MM.1S (cell line): ENCODE measurements at regions not wholly inside any gene's neighbourhood (a gene's known extent, or its start where the extent isn't known, plus 50 kb on each side); places are given as distances from the start of the nearest gene placed in this dataset.

Source experiments
- DNase-seq: peaks from one replicate; pipeline ENCODE4 v3.0.0-alpha.2; 2015
- H2AFZ ChIP-seq: fragments of 300-600 bp; sonication (generic); 2 replicates; pipeline ENCODE4 v1.6.0; 2016; ENCODE audit warnings: antibody characterized with exemption, low read length
- H3F3A ChIP-seq: fragments of 300-600 bp; sonication (generic); 2 replicates; pipeline ENCODE4 v1.6.1; 2016; ENCODE audit warnings: mild to moderate bottlenecking, antibody characterized with exemption, low read length, moderate library complexity, mixed read lengths; ENCODE audit not compliant: insufficient read depth
- H3K27ac ChIP-seq: fragments of 300-600 bp; sonication (generic); 2 replicates; pipeline ENCODE4 v1.5.1; 2016; ENCODE audit warnings: mild to moderate bottlenecking, low read length
- H3K27me3 ChIP-seq: fragments of 300-600 bp; sonication (generic); replicated peaks from 2 replicates; pipeline ENCODE4 v1.6.0; 2016; ENCODE audit warnings: low read length; ENCODE audit not compliant: insufficient read depth
- H3K36me3 ChIP-seq: fragments of 300-600 bp; sonication (generic); replicated peaks from 2 replicates; pipeline ENCODE4 v1.6.1; 2016; ENCODE audit warnings: mild to moderate bottlenecking, low read length, mixed read lengths; ENCODE audit not compliant: insufficient read depth
- H3K4me1 ChIP-seq: fragments of 300-600 bp; sonication (generic); 2 replicates; pipeline ENCODE4 v1.6.1; 2016; ENCODE audit warnings: low read length, mixed read lengths
- H3K4me2 ChIP-seq: fragments of 300-600 bp; sonication (generic); 2 replicates; pipeline ENCODE4 v1.6.0; 2016; ENCODE audit warnings: low read depth, low read length
- H3K4me3 ChIP-seq: fragments of 300-600 bp; sonication (generic); 2 replicates; pipeline ENCODE4 v1.5.1; 2016; ENCODE audit warnings: low read length, mixed read lengths
- H3K79me2 ChIP-seq: fragments of 300-600 bp; sonication (generic); 2 replicates; pipeline ENCODE4 v1.6.1; 2016; ENCODE audit warnings: mixed run types, low read length, mixed read lengths
- H3K9ac ChIP-seq: fragments of 300-600 bp; sonication (generic); 2 replicates; pipeline ENCODE4 v1.6.1; 2016; ENCODE audit warnings: low read length, mixed read lengths
- H3K9me2 ChIP-seq: fragments of 300-600 bp; sonication (generic); replicated peaks from 2 replicates; pipeline ENCODE4 v1.6.1; 2016; ENCODE audit warnings: mild to moderate bottlenecking, low read length, mixed read lengths; ENCODE audit not compliant: insufficient read depth
- H3K9me3 ChIP-seq: fragments of 300-600 bp; sonication (generic); replicated peaks from 2 replicates; pipeline ENCODE4 v1.6.1; 2016; ENCODE audit warnings: mild to moderate bottlenecking, low read length, mixed read lengths; ENCODE audit not compliant: insufficient read depth
- H4K20me1 ChIP-seq: fragments of 300-600 bp; sonication (generic); 2 replicates; pipeline ENCODE4 v1.6.1; 2016; ENCODE audit warnings: mild to moderate bottlenecking, low read length, moderate library complexity, mixed read lengths; ENCODE audit not compliant: insufficient read depth
- CTCF ChIP-seq: fragments of 300-600 bp; sonication (generic); IDR thresholded peaks from 2 replicates; pipeline ENCODE4 v1.5.1; 2016; ENCODE audit warnings: antibody characterized with exemption, low read length, mixed read lengths
- EZH2 ChIP-seq: fragments of 300-600 bp; sonication (generic); optimal IDR thresholded peaks from 2 replicates; pipeline ENCODE3; 2017; ENCODE audit warnings: low read depth, mild to moderate bottlenecking, antibody characterized with exemption, low read length, mixed read lengths
- EZH2phosphoT487 ChIP-seq: fragments of 300-600 bp; sonication (generic); IDR thresholded peaks from 2 replicates; pipeline ENCODE4 v1.6.1; 2018; ENCODE audit warnings: antibody characterized with exemption, low read length

- no peak overlapping the region for H3K4me2 ChIP-seq
- TF ChIP-seq EZH2, result no peak
- no peak for TF ChIP-seq EZH2phosphoT487
- TF ChIP-seq CTCF, result no peak
- H3F3A ChIP-seq, result no peaks in the 10 kb centered on the region
- H3K4me3 ChIP-seq, result no peak overlapping the region
- H3K27me3 ChIP-seq, result no peaks in the 10 kb centered on the region
- no peaks in the 10 kb centered on the region for H4K20me1 ChIP-seq
- H3K9ac ChIP-seq, result no peak overlapping the region
- H3K79me2 ChIP-seq, result no peaks in the 10 kb centered on the region
- no peak overlapping the region for H3K27ac ChIP-seq
- H3K9me2 ChIP-seq, result no peaks in the 10 kb centered on the region
- H3K9me3 ChIP-seq, result no peaks in the 10 kb centered on the region; the same call in 1 of the 2 replicates
- H3K4me1 ChIP-seq, result no peaks in the 10 kb centered on the region
- H3K36me3 ChIP-seq, result no peaks in the 10 kb centered on the region
- no peak overlapping the region for H2AFZ ChIP-seq
- DNase-seq, result no peak
Measured at GRCh38 chr1:214920337-214920736, 162.2 kb upstream of the KCNK2 start.

GRCh38 chr1:214923278-214923915 is 159.1 kb upstream of the KCNK2 start:
- H3K27ac ChIP-seq, result peak overlapping the region; percentile 2; the same call in 1 of the 2 replicates
- 0 out of 2 replicates have a peak, but pooled peaks cover 11% of the 10 kb centered on the region for H3K4me1 ChIP-seq
- H3K4me2 ChIP-seq, result no peak overlapping the region
- H3K9me2 ChIP-seq, result no peaks in the 10 kb centered on the region
- no peak for TF ChIP-seq EZH2phosphoT487
- no peak for TF ChIP-seq EZH2
- TF ChIP-seq CTCF, result no peak
- no peaks in the 10 kb centered on the region for H3K79me2 ChIP-seq
- H3K27me3 ChIP-seq, result no peaks in the 10 kb centered on the region
- DNase-seq, result no peak
- H3K36me3 ChIP-seq, result no peaks in the 10 kb centered on the region
- H2AFZ ChIP-seq, result no peak overlapping the region
- H3K9ac ChIP-seq, result no peak overlapping the region
- no peaks in the 10 kb centered on the region for H4K20me1 ChIP-seq
- H3K9me3 ChIP-seq, result no peaks in the 10 kb centered on the region; the same call in 1 of the 2 replicates
- no peaks in the 10 kb centered on the region for H3F3A ChIP-seq
- H3K4me3 ChIP-seq, result no peak overlapping the region

GRCh38 chr1:214927796-214928195 is 154.7 kb upstream of the KCNK2 start:
- no peaks in the 10 kb centered on the region for H3K27me3 ChIP-seq
- H3F3A ChIP-seq, result no peaks in the 10 kb centered on the region
- no peak for TF ChIP-seq EZH2
- no peak for TF ChIP-seq CTCF
- no peak for TF ChIP-seq EZH2phosphoT487

More at GRCh38 chr1:214927796-214928195, 154.7 kb upstream of the KCNK2 start:
- Histone ChIP-seq H3K27ac (no peak overlapping the region), H3K4me2 (no peak overlapping the region), H3K9me2 (no peaks in the 10 kb centered on the region), H4K20me1 (no peaks in the 10 kb centered on the region), H3K9ac (no peak overlapping the region), H3K9me3 (no peaks in the 10 kb centered on the region), H3K79me2 (no peaks in the 10 kb centered on the region), H3K4me1 (0 out of 2 replicates have a peak, but pooled peaks cover 11% of the 10 kb centered on the region), H3K36me3 (no peaks in the 10 kb centered on the region), H2AFZ (no peak overlapping the region), H3K4me3 (no peak overlapping the region)
- no peak for DNase-seq
